ENCODE measurements at regions not wholly inside any gene's neighbourhood (a gene's known extent, or its start where the extent isn't known, plus 50 kb on each side); places are given as distances from the start of the nearest gene placed in this dataset.

DNA sequence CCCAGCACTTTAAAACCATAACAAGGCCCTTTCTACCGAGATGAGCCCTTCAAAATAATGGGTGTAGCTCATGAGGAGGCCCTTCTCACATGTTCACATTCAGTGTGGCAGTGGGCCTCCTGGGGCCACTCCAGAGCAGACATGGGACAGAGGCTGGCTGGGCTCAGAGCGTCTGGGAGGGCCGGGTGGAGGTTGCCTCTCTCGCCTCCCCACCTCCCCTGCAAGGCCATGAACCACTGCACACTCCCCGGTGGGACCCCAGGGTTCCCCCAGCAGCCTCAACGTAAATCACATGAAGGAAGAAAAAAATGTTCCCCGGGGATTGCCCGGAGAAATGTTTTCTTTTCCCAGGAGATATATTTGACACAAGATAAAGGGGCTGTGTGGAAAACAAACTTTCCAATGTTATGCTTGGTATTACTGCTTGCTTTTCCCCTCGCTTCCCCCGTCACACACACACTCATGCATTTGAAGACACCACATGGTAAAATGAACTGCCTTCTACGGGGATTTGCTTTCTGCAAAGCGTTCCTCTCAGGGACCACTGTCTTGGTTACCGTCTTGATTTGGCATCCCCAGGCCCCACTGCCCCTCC, 190.7 kb upstream of the CCND2 start:
- H3K36me3 ChIP-seq (ENCODE audit: control insufficient read depth in 2 of 2, insufficient read depth in 2 of 2, low read length in 1 of 2): no peaks in the 10 kb centered on the region
- no peak overlapping the region for H2AFZ ChIP-seq (ENCODE audit: control insufficient read depth, low read depth, low read length)
- TF ChIP-seq NFYB (IDR thresholded peaks at IDR 0.05; ENCODE audit: insufficient read depth, low read depth, low read length) (no peak), ZNF24 (IDR thresholded peaks at IDR 0.05) (no peak), ZBTB40 (IDR thresholded peaks at IDR 0.05; ENCODE audit: borderline replicate concordance) (no peak), MEF2B (IDR thresholded peaks at IDR 0.05; ENCODE audit: partially characterized antibody, poor library complexity, severe bottlenecking) (peak; percentile 74), YBX1 (IDR thresholded peaks at IDR 0.05) (no peak), YY1 (IDR thresholded peaks at IDR 0.05; ENCODE audit: low read depth, low read length) (no peak), MLLT1 (IDR thresholded peaks at IDR 0.05) (no peak), IKZF1 (conservative IDR thresholded peaks at IDR 0.05) (0 out of 2 replicates have a peak, but pooled peaks have one; percentile 18), SUZ12 (IDR thresholded peaks at IDR 0.05; ENCODE audit: unreplicated experiment) (no peak), ETV6 (conservative IDR thresholded peaks at IDR 0.05 in 1 of 2, IDR thresholded peaks at IDR 0.05 in 1 of 2; ENCODE audit: borderline replicate concordance in 1 of 2, low read depth in 1 of 2) (no peak), TCF7 (IDR thresholded peaks at IDR 0.05; ENCODE audit: borderline replicate concordance) (no peak)
- 0 out of 4 replicates have a peak, but pooled peaks cover 0 to 3% of the 10 kb centered on the region in 2 experiments for H3K27me3 ChIP-seq (replicated peaks in 1 of 2; ENCODE audit: control insufficient read depth in 2 of 2, insufficient read depth in 2 of 2, low read length in 1 of 2)
- intact Hi-C loops (cut with micrococcal nuclease; ENCODE audit: unreplicated experiment) (no loop called here), in situ Hi-C loops (cut with MboI) (no loop called here)
- DNase-seq (ENCODE audit: low read depth, low spot score) (no peak), ATAC-seq (peak; percentile 34; the same call in 2 of the 3 replicates), FAIRE-seq (no peak)
- BruUV-seq (replicated peaks): no TSS peak
- H3K9me3 ChIP-seq (replicated peaks; ENCODE audit: control insufficient read depth, insufficient read depth, low read length): no peaks in the 10 kb centered on the region; the same call in 2 of the 3 replicates
- SMC1A ChIA-PET (ENCODE audit: uncharacterized antibody, unreplicated experiment): no interaction called here
- no peak overlapping the region for H3K9ac ChIP-seq (ENCODE audit: control insufficient read depth, insufficient read depth, low read length)
- no peak overlapping the region for H3K27ac ChIP-seq (ENCODE audit: control insufficient read depth, insufficient read depth)
- POLR2A ChIA-PET: no interaction called here
- no peak overlapping the region for H3K4me2 ChIP-seq (ENCODE audit: control insufficient read depth, insufficient read depth)
- 4% methylated on average over 13 of the region's 13 CpGs for WGBS (ENCODE audit: insufficient coverage, insufficient replicate concordance, low lambda C conversion rate, missing lambda C conversion rate)
- no peak overlapping the region for H3K4me3 ChIP-seq
- CTCF ChIA-PET: interaction anchor here (1.1 kb wide), 1 partner anchor 193 kb away, joined by 5 read pairs; no protein-coding TSS in a partner anchor
- no peaks in the 10 kb centered on the region for H3K4me1 ChIP-seq (ENCODE audit: control insufficient read depth, insufficient read depth, low read length)
- RAD21 ChIA-PET (ENCODE audit: unreplicated experiment): no interaction called here
- H3K79me2 ChIP-seq (ENCODE audit: control insufficient read depth, insufficient read depth, low read length): no peaks in the 10 kb centered on the region
- H4K20me1 ChIP-seq (ENCODE audit: control insufficient read depth, insufficient read depth): no peaks in the 10 kb centered on the region
